Vagina (tissue), 2 donors: ENCODE measurements at regions not wholly inside any gene's neighbourhood (a gene's known extent, or its start where the extent isn't known, plus 50 kb on each side); places are given as distances from the start of the nearest gene placed in this dataset.

Experiments used
- POLR2A ChIP-seq, 2 donors: fragments of 450-650 bp; IDR thresholded peaks; one replicate each; pipeline ENCODE4 v1.6.1; 2017; ENCODE audit warnings: antibody characterized with exemption in 2 of 2, mild to moderate bottlenecking in 2 of 2, moderate library complexity in 2 of 2
- POLR2AphosphoS5 ChIP-seq, 2 donors: sonication (generic); formaldehyde crosslinking; IDR thresholded peaks; one replicate each; pipeline ENCODE4 v1.9.0; 2017; ENCODE audit warnings: antibody characterized with exemption in 2 of 2, mild to moderate bottlenecking in 2 of 2, low read depth in 1 of 2; ENCODE audit not compliant: insufficient read depth in 1 of 2
- TF ChIP-seq, protein P1 (sequence below), 3 experiments: fragments of 450-650 bp in 2 of 3; fragments of 200-600 bp in 1 of 3; sonication (generic) in 1 of 3; IDR thresholded peaks; one replicate each; pipeline ENCODE4 v1.5.1; 2017 to 2019; ENCODE audit warnings: antibody characterized with exemption in 3 of 3, mild to moderate bottlenecking in 2 of 3, moderate library complexity in 2 of 3

DNA sequence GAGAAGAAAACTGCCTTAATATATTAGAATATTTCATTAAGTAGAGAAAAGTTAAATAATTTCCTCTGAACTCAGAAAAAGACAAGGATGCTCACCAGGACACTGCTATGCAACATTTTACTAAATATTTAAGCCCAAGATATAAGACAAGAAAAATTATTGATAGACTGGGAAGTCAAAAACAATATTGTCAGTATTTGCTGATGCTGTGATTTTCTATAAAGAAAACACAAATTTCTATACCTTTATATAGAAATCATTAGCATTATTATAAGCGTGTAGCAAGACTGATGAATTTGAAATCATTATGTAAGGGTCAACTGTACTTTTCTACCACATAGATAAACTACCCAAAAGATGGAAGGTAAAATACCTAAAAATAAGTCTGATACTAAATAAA, 451.0 kb downstream of the RNF144A start:
- TF ChIP-seq, protein P1, sequence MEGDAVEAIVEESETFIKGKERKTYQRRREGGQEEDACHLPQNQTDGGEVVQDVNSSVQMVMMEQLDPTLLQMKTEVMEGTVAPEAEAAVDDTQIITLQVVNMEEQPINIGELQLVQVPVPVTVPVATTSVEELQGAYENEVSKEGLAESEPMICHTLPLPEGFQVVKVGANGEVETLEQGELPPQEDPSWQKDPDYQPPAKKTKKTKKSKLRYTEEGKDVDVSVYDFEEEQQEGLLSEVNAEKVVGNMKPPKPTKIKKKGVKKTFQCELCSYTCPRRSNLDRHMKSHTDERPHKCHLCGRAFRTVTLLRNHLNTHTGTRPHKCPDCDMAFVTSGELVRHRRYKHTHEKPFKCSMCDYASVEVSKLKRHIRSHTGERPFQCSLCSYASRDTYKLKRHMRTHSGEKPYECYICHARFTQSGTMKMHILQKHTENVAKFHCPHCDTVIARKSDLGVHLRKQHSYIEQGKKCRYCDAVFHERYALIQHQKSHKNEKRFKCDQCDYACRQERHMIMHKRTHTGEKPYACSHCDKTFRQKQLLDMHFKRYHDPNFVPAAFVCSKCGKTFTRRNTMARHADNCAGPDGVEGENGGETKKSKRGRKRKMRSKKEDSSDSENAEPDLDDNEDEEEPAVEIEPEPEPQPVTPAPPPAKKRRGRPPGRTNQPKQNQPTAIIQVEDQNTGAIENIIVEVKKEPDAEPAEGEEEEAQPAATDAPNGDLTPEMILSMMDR (IDR thresholded peaks at IDR 0.05): no peak
- TF ChIP-seq POLR2AphosphoS5 (IDR thresholded peaks at IDR 0.05; ENCODE audit: insufficient read depth in 1 of 2, low read depth in 1 of 2) (no peak), POLR2A (IDR thresholded peaks at IDR 0.05) (no peak)
